Memory B cell (primary cell): ENCODE measurements at regions not wholly inside any gene's neighbourhood (a gene's known extent, or its start where the extent isn't known, plus 50 kb on each side); places are given as distances from the start of the nearest gene placed in this dataset.

ENCODE experiments used
- ATAC-seq: fragments of 150-1000 bp; cut with Tn5 transposase; 2 replicates; pipeline ENCODE4 v1.10.0; 2021; ENCODE audit warnings: low read depth, mild to moderate bottlenecking, moderate library complexity
- DNase-seq, 2 donors: peaks; one replicate each; pipeline ENCODE4 v3.0.0; 2022; ENCODE audit warnings: low spot score in 2 of 2
- H3K27ac Mint-ChIP-seq: one replicate; pipeline ENCODE4 v1.8.0; 2022; ENCODE audit warnings: mild to moderate bottlenecking, moderate library complexity, mixed read lengths
- H3K27me3 Mint-ChIP-seq: one replicate; pipeline ENCODE4 v1.8.0; 2022; ENCODE audit warnings: mixed read lengths
- H3K36me3 Mint-ChIP-seq: one replicate; pipeline ENCODE4 v1.8.0; 2022; ENCODE audit warnings: mild to moderate bottlenecking, mixed read lengths
- H3K4me1 Mint-ChIP-seq: one replicate; pipeline ENCODE4 v1.8.0; 2022; ENCODE audit warnings: mixed read lengths
- H3K4me3 Mint-ChIP-seq: one replicate; pipeline ENCODE4 v1.8.0; 2022; ENCODE audit warnings: mild to moderate bottlenecking, moderate library complexity, mixed read lengths
- H3K9me3 Mint-ChIP-seq: one replicate; pipeline ENCODE4 v1.8.0; 2022; ENCODE audit warnings: mixed read lengths

DNA sequence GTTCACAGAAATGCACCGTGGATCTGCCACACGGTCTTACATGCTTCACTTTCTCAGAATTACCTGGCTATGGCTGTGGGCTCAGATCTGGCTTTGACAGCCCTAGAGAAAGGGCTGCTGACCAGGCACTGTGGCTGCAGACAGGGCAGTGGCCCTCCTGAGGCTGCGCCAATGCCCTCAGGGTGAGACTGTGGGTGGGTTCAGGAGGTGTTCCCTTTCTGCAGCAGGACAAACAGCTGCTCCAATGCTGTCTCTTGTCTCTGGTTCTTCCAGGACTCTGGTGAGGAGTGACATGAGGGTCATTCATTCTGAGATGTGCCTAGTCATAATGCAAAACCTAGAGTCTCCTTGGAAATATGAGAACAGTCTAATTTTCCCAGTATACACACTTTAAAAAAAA is 90.5 kb upstream of the SMIM21 start:
- H3K36me3 Mint-ChIP-seq: no peaks in the 10 kb centered on the region
- DNase-seq: no peak
- peaks cover 2% of the 10 kb centered on the region for H3K27me3 Mint-ChIP-seq
- H3K4me3 Mint-ChIP-seq: no peak overlapping the region
- no peak overlapping the region for H3K27ac Mint-ChIP-seq
- no peaks in the 10 kb centered on the region for H3K4me1 Mint-ChIP-seq
- no peak for ATAC-seq
- H3K9me3 Mint-ChIP-seq: peaks cover 5% of the 10 kb centered on the region

DNA sequence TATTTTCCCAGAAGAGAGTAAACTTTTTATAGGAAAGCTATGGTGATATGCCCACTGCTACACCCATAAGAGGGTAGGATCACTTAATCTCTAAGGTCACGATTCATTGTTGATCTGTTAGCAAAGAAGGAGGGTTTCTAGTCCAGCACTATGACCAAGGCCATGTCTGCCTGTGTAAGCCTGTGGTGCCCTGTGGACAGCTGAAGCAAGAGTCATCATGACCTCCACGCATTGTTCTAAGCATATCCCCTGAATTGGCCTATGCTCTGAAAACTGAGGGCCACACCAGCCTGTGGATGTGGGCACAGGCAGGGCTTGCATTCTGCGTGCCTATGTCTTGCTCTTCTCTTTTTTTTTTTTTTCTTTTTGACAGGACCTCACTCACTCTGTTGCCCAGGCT is 89.8 kb upstream of the SMIM21 start:
- DNase-seq (no peak), ATAC-seq (no peak)
- Mint-ChIP-seq H3K27ac (no peak overlapping the region), H3K27me3 (peaks cover 2% of the 10 kb centered on the region), H3K9me3 (peaks cover 8% of the 10 kb centered on the region), H3K4me1 (no peaks in the 10 kb centered on the region), H3K4me3 (no peak overlapping the region), H3K36me3 (no peaks in the 10 kb centered on the region)

DNA sequence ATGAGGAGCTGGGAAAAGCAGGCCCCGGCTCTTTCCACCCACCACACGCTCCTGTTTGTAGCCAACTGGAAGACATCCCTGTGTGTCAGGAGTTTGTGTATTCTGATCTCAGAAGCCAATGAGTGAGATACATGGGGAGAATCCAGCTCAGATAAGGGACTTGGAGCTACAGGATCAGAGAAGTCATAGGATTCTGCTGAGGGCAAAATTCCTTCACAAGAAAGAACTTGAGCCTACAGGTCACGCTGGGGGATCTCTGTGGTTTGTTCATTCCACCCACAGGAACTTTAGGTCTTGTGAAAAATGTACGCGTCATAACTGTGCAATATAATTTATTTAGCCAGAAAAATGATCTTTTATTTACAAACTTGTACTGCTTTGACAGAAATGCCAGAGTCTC is 80.1 kb upstream of the SMIM21 start:
- no peak for DNase-seq
- peaks cover 1% of the 10 kb centered on the region for H3K36me3 Mint-ChIP-seq
- H3K4me1 Mint-ChIP-seq: no peaks in the 10 kb centered on the region
- no peak overlapping the region for H3K27ac Mint-ChIP-seq
- peaks cover 11% of the 10 kb centered on the region for H3K27me3 Mint-ChIP-seq
- no peak overlapping the region for H3K4me3 Mint-ChIP-seq
- ATAC-seq: no peak
- H3K9me3 Mint-ChIP-seq: peaks cover 1% of the 10 kb centered on the region

DNA sequence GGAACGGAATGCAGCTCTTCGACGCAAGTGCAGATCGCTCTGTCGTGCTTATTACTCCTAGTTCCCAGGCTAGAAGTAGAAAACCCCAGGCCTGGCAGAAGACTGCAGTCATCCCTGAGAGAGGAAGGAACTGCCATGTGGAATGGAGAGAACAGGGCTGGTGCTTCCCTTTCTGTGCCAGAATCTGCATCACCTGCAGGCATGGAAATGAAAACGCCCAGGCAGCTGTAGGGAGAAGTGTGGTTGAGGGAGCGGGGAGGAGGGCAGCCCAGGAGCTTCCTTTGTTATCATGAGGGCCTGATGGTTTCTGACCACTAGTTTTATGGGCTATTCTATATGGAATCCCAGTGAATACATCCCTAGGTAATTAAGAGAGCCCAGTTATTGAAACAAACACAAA is 79.4 kb upstream of the SMIM21 start:
- no peak overlapping the region for H3K4me3 Mint-ChIP-seq
- H3K27ac Mint-ChIP-seq: no peak overlapping the region
- no peak for ATAC-seq
- H3K27me3 Mint-ChIP-seq: peaks cover 11% of the 10 kb centered on the region
- H3K36me3 Mint-ChIP-seq: no peaks in the 10 kb centered on the region
- no peak for DNase-seq
- no peaks in the 10 kb centered on the region for H3K4me1 Mint-ChIP-seq
- no peaks in the 10 kb centered on the region for H3K9me3 Mint-ChIP-seq

DNA sequence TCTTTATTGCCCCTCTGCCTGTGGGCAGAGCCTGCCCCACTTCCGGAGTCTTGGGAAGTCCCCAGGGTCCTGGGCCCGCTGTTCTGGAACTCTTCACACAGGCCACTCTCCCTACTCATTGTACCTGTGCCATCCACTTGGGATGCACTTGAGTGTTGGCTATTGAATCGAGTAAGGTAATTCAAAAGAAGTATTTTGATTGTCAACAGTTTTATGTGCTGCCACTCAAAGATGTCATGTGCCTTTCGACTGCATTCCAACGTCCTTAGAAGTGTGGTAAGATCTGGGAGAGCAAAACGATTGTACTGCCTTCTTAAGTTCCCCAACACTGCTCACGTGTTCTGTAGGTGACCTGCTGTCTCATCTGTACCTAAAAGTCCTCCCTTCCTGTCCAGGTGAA is 77.0 kb upstream of the SMIM21 start:
- Mint-ChIP-seq H3K4me3 (no peak overlapping the region), H3K4me1 (no peaks in the 10 kb centered on the region), H3K36me3 (no peaks in the 10 kb centered on the region), H3K27me3 (peaks cover 11% of the 10 kb centered on the region), H3K27ac (no peak overlapping the region), H3K9me3 (no peaks in the 10 kb centered on the region)
- ATAC-seq (no peak), DNase-seq (no peak)

DNA sequence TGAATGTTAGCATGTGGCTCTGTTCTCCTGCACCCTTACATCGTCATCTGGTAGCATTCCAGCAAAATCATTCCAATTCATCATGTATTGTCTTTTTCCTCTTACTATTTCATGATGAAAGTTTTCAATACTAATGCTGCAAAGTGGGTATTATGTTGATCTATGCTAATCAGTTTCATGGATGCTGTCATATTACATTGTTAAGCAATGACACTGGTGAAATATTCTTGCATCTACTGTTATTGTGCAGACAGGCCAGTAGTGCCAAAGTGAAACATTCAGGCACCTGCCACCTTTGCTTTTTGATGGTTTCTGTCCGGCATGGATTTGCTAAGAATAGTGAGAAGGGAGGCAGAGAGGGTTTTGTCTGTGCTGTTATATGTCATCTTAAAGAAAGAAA is 76.1 kb upstream of the SMIM21 start:
- no peak overlapping the region for H3K27ac Mint-ChIP-seq
- no peaks in the 10 kb centered on the region for H3K36me3 Mint-ChIP-seq
- H3K27me3 Mint-ChIP-seq: peaks cover 11% of the 10 kb centered on the region
- no peak overlapping the region for H3K4me3 Mint-ChIP-seq
- no peaks in the 10 kb centered on the region for H3K9me3 Mint-ChIP-seq
- ATAC-seq (no peak), DNase-seq (no peak)
- no peaks in the 10 kb centered on the region for H3K4me1 Mint-ChIP-seq

DNA sequence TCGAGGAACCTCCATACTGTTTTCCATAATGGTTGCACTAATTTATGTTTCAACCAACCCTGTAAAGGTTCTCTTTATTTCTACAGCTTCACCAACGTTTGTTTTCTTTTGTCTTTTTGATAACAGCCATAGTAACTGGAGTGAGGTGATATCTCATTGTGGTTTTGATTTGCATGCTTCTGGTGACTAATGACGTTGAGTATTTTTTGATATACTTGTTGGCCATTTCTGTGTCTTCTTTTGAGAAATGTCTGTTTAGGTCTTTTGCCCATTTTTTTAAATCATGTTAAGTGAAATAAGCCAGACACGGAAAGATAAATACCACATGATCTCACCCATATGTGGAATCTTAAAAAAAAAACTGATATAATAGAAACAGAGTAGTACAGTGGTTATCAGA is 74.8 kb upstream of the SMIM21 start:
- ATAC-seq (no peak), DNase-seq (no peak)
- no peaks in the 10 kb centered on the region for H3K9me3 Mint-ChIP-seq
- H3K36me3 Mint-ChIP-seq: no peaks in the 10 kb centered on the region
- H3K4me3 Mint-ChIP-seq: no peak overlapping the region
- H3K27ac Mint-ChIP-seq: no peak overlapping the region
- peaks cover 11% of the 10 kb centered on the region for H3K27me3 Mint-ChIP-seq
- no peaks in the 10 kb centered on the region for H3K4me1 Mint-ChIP-seq

DNA sequence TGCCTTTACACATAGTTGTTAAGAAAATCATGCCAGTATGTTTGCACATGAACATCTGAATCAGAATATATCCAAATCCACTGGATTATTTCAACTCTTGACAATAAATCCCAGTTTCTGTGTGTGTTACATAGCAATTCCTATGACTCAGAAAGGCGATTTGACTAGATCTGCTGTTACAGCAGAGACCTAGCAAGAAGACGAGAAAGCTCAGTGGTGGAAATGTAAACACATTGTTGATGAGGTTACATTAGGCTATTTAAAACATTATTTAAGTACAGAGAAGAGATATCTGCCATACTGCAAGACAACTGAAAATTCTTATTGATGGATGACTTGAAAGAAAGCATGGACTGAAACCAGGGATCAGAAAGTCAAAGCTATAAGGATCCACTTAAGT is 73.0 kb upstream of the SMIM21 start:
- Mint-ChIP-seq H3K27me3 (peaks cover 7% of the 10 kb centered on the region), H3K4me1 (no peaks in the 10 kb centered on the region), H3K4me3 (no peak overlapping the region), H3K36me3 (no peaks in the 10 kb centered on the region), H3K27ac (no peak overlapping the region), H3K9me3 (no peaks in the 10 kb centered on the region)
- DNase-seq (no peak), ATAC-seq (no peak)

DNA sequence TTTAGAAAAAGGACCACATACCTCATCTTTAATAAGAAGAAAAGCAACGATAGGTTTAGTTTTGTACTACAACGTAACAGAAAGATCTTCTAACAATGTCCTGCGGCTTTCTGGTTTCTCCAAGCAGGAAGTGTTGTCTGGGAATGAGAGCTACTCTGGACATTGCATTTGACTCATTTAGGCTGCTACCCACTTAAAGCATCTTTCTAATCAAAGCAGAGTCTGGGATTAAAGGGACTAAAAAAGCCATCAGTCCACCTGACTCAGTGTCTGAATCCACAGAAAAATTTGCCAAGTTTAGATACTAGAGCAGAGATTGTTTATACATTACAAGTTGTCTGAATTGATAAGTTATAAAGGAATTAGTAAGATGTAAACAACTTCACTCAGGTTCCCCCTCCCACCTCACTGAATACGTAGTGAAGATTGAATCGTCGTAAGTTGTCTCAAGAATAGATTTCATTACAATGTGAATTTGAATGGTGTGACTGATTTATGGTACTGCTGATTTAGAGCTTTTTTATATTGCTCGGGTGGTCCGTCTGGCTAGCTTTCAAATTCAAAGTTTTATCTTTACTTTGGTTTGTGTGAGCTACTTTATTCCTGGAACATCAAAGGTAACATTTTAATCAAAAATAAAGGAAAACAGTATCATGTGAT is 70.2 kb upstream of the SMIM21 start:
- Mint-ChIP-seq H3K27me3 (peaks cover 7% of the 10 kb centered on the region), H3K4me1 (no peaks in the 10 kb centered on the region), H3K36me3 (no peaks in the 10 kb centered on the region), H3K27ac (no peak overlapping the region), H3K9me3 (no peaks in the 10 kb centered on the region), H3K4me3 (no peak overlapping the region)
- no peak for ATAC-seq
- no peak for DNase-seq

DNA sequence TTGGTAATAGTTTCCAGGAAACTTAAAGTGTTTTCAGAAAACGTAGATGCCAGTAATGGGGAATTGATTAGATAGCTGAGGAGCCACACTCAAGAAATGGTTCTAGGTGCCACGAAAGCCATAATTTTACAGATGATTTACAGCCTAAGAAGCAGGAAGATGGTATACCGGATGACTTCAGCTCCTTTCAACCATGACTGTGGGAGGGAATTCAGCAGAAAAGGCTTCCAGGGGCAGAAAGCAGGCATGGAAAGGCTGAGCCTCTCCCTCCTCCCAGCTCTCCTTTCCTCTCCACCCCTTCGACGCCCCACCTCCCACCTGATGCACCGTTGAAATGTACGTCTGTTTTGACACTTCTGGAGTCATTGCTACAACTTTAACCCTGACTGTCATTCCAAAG is 68.6 kb upstream of the SMIM21 start:
- ATAC-seq (no peak), DNase-seq (no peak)
- H3K27me3 Mint-ChIP-seq: peaks cover 7% of the 10 kb centered on the region
- H3K4me3 Mint-ChIP-seq: no peak overlapping the region
- H3K4me1 Mint-ChIP-seq: no peaks in the 10 kb centered on the region
- H3K27ac Mint-ChIP-seq: no peak overlapping the region
- no peaks in the 10 kb centered on the region for H3K9me3 Mint-ChIP-seq
- no peaks in the 10 kb centered on the region for H3K36me3 Mint-ChIP-seq

DNA sequence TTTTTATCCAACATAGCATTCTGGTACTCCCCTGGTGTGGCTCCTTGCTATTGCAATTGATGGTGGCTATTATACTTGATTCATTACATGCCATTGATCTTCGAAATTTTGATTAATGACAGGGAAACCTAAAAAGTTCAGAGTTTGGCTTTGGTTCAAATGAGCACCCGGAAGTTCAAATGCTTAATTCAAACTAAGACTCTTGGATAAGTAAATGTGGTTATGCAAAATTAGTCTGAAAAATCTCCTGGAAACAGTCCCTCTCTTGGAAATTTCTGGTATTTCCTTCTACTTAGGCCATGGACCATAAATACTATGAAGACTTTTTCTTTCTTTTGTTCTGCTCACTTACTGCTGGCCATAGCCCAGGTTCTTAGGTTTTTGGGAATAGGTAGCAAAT is 65.3 kb upstream of the SMIM21 start:
- ATAC-seq: no peak
- H3K27ac Mint-ChIP-seq: no peak overlapping the region
- H3K9me3 Mint-ChIP-seq: no peaks in the 10 kb centered on the region
- no peak for DNase-seq
- H3K27me3 Mint-ChIP-seq: peaks cover 6% of the 10 kb centered on the region
- no peaks in the 10 kb centered on the region for H3K4me1 Mint-ChIP-seq
- no peaks in the 10 kb centered on the region for H3K36me3 Mint-ChIP-seq
- no peak overlapping the region for H3K4me3 Mint-ChIP-seq

DNA sequence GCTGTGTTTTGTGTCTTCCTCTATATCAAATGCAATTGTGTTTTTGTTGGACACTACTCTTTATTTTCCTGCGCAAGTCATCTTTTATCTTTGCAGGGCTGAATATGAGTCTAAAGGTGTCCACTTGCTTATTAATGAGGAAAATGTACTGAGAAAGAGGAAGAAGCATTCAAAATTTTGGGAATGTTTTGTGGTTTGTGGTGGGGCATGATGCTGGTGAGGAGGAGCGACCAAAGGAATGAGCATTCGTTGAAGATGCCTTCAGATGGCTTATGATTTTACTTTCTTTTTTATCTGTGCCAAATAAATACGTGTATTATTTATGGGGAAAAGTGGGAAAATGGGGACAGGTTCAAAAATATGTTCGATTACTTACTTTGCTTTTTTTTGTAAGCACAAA is 63.9 kb upstream of the SMIM21 start:
- H3K4me3 Mint-ChIP-seq: no peak overlapping the region
- peaks cover 5% of the 10 kb centered on the region for H3K27me3 Mint-ChIP-seq
- H3K36me3 Mint-ChIP-seq: no peaks in the 10 kb centered on the region
- H3K27ac Mint-ChIP-seq: no peak overlapping the region
- H3K4me1 Mint-ChIP-seq: no peaks in the 10 kb centered on the region
- no peaks in the 10 kb centered on the region for H3K9me3 Mint-ChIP-seq
- ATAC-seq: no peak
- DNase-seq: no peak

DNA sequence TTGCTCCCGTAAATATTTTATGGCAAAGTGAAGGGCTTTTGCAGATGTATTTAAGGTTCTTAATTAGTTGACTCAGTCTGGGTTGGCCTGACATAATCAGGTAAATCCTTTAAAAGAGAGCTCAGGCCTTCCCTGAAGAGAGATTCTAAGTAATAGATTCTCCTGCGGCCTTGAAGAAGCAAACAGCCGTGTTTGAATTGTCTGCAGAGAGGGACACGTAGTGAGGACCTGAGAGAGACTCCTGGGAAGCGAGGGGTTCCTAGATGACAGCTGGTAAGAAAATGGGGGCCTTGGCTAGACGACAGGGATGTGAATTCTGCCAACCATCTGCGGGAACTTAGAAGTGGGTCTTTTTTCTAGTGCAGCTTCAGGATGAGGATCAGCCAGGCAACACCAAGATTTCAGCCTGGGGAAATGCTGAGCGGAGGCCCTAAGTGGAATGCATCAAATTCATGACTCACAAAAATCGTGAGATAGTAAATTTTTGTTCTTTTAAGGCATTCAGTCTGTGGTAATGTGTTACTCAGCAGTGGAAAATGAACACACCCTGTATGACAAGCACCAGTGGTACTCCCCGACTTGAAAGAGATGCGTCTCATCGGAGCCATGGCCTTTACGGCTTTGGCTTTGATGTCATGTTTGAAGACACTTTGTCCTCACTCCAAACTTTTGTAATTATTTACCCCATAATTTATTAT is 62.1 kb upstream of the SMIM21 start:
- Mint-ChIP-seq H3K4me1 (no peaks in the 10 kb centered on the region), H3K4me3 (no peak overlapping the region), H3K27ac (no peak overlapping the region), H3K9me3 (no peaks in the 10 kb centered on the region), H3K27me3 (peaks cover 2% of the 10 kb centered on the region), H3K36me3 (no peaks in the 10 kb centered on the region)
- DNase-seq (no peak), ATAC-seq (no peak)

DNA sequence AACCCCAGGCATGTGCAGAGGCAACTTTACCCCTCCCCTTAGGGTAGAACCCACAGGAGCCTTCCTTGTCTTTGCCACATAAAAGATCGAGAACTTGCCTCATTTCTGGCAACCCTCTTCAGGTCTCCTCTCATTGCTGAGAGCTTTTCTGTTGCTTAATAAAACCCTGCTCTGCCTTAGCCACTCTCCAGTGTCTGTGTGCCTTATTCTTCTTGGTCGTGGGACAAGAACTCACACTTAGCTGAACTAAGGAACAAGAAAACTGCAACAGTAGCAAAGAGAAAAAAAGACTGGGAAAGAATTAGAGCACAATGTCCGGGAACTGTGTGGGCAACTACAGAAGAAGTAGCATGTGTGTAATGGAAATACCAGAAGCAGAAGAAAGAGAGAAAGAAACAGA is 56.2 kb upstream of the SMIM21 start:
- Mint-ChIP-seq H3K27ac (no peak overlapping the region), H3K4me1 (no peaks in the 10 kb centered on the region), H3K27me3 (peaks cover 4% of the 10 kb centered on the region), H3K9me3 (peaks cover 6% of the 10 kb centered on the region), H3K4me3 (no peak overlapping the region), H3K36me3 (no peaks in the 10 kb centered on the region)
- DNase-seq (no peak), ATAC-seq (no peak)

DNA sequence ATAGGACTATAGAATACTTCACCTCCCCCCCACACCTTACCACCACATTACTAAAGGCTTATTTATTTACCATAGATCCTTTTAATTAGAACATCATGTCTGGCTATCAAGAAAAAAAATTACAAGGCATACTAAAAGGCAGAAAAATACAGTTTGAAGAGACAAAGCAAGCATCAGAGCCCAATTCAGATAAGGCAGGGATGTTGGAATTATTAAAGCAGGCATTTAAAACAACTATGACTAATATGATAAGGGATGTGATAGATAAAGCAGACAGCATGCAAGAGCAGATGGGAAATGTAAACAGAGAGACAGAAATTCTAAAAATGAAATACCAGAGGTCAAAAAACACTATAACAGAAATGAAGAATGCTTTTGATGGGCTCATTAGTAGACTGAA is 55.4 kb upstream of the SMIM21 start:
- ATAC-seq: no peak
- no peak overlapping the region for H3K4me3 Mint-ChIP-seq
- no peaks in the 10 kb centered on the region for H3K36me3 Mint-ChIP-seq
- peaks cover under 1% of the 10 kb centered on the region for H3K4me1 Mint-ChIP-seq
- no peak for DNase-seq
- H3K27me3 Mint-ChIP-seq: peaks cover 4% of the 10 kb centered on the region
- H3K9me3 Mint-ChIP-seq: peaks cover 6% of the 10 kb centered on the region
- H3K27ac Mint-ChIP-seq: no peak overlapping the region
